Liver (tissue), 7 donors: ENCODE measurements at regions not wholly inside any gene's neighbourhood (a gene's known extent, or its start where the extent isn't known, plus 50 kb on each side); places are given as distances from the start of the nearest gene placed in this dataset.

ENCODE experiments used
- DNase-seq: peaks from one replicate; pipeline ENCODE4 v3.0.0-alpha.2; 2017; ENCODE audit warnings: low spot score
- H3K27ac ChIP-seq, 2 donors: one replicate each; pipeline ENCODE4 v1.7.0; 2013; ENCODE audit warnings: inconsistent platforms in 2 of 2, low read length in 2 of 2, control low read depth in 1 of 2, low read depth in 1 of 2, mild to moderate bottlenecking in 1 of 2
- H3K27me3 ChIP-seq, 4 donors: one replicate each; pipeline versions ENCODE4 v1.6.1 to v1.7.0; 2013; ENCODE audit warnings: low read length in 3 of 4, inconsistent platforms in 1 of 4, mild to moderate bottlenecking in 1 of 4, moderate library complexity in 1 of 4; ENCODE audit not compliant: control insufficient read depth in 4 of 4, insufficient read depth in 4 of 4
- H3K36me3 ChIP-seq, 4 donors: one replicate each; pipeline versions ENCODE4 v1.6.1 to v1.7.0; 2013; ENCODE audit warnings: low read length in 3 of 4, mild to moderate bottlenecking in 3 of 4, low read depth in 1 of 4, moderate library complexity in 1 of 4; ENCODE audit not compliant: control insufficient read depth in 4 of 4, insufficient read depth in 3 of 4
- H3K4me1 ChIP-seq, 4 donors: one replicate each; pipeline versions ENCODE4 v1.6.1 to v1.7.0; 2013; ENCODE audit warnings: low read length in 3 of 4, mild to moderate bottlenecking in 3 of 4, moderate library complexity in 1 of 4; ENCODE audit not compliant: control insufficient read depth in 4 of 4, insufficient read depth in 4 of 4
- H3K4me3 ChIP-seq, 3 donors: one replicate each; pipeline versions ENCODE4 v1.6.1 to v1.7.0; 2013; ENCODE audit warnings: low read length in 3 of 3, control low read depth in 1 of 3, low read depth in 1 of 3, mild to moderate bottlenecking in 1 of 3
- H3K9ac ChIP-seq, 2 donors: one replicate each; pipeline ENCODE4 v1.7.0; 2013; ENCODE audit warnings: low read length in 2 of 2, mild to moderate bottlenecking in 2 of 2, moderate library complexity in 2 of 2, control low read depth in 1 of 2, low read depth in 1 of 2
- H3K9me3 ChIP-seq, 4 donors: one replicate each; pipeline versions ENCODE4 v1.6.1 to v1.7.0; 2013; ENCODE audit warnings: low read length in 3 of 4; ENCODE audit not compliant: control insufficient read depth in 4 of 4
- ATF3 ChIP-seq: IDR thresholded peaks from 2 replicates; pipeline ENCODE4 v1.6.1; 2016; ENCODE audit warnings: antibody characterized with exemption
- FOXA1 ChIP-seq: IDR thresholded peaks from 2 replicates; pipeline ENCODE4 v1.6.1; 2016; ENCODE audit warnings: antibody characterized with exemption
- GABPA ChIP-seq, 2 donors: IDR thresholded peaks in 1 of 2; conservative IDR thresholded peaks in 1 of 2; 2 replicates each; pipeline ENCODE4 v1.6.1; 2016; ENCODE audit warnings: antibody characterized with exemption in 2 of 2, mild to moderate bottlenecking in 1 of 2, moderate library complexity in 1 of 2
- HNF4A ChIP-seq, 2 donors: conservative IDR thresholded peaks; 2 replicates each; pipeline ENCODE4 v1.6.1; 2016; ENCODE audit warnings: antibody characterized with exemption in 2 of 2, mild to moderate bottlenecking in 2 of 2
- HNF4G ChIP-seq: IDR thresholded peaks from 2 replicates; pipeline ENCODE4 v1.6.1; 2016; ENCODE audit warnings: antibody characterized with exemption
- JUND ChIP-seq, 2 donors: IDR thresholded peaks; 2 replicates each; pipeline ENCODE4 v1.6.1; 2016; ENCODE audit warnings: antibody characterized with exemption in 2 of 2
- RAD21 ChIP-seq, 2 donors: IDR thresholded peaks; 2 replicates each; pipeline ENCODE4 v1.6.1; 2016; ENCODE audit warnings: antibody characterized with exemption in 2 of 2, mild to moderate bottlenecking in 2 of 2
- REST ChIP-seq: IDR thresholded peaks from 2 replicates; pipeline ENCODE4 v1.6.1; 2016; ENCODE audit warnings: antibody characterized with exemption, mild to moderate bottlenecking
- RXRA ChIP-seq, 2 donors: IDR thresholded peaks; 2 replicates each; pipeline ENCODE4 v1.6.1; 2017 to 2018; ENCODE audit warnings: antibody characterized with exemption in 2 of 2, mild to moderate bottlenecking in 1 of 2
- TAF1 ChIP-seq: conservative IDR thresholded peaks from 2 replicates; pipeline ENCODE4 v1.6.1; 2016; ENCODE audit warnings: antibody characterized with exemption, mild to moderate bottlenecking
- YY1 ChIP-seq: IDR thresholded peaks from 2 replicates; pipeline ENCODE4 v1.6.1; 2016; ENCODE audit warnings: antibody characterized with exemption, mild to moderate bottlenecking
- ZBTB33 ChIP-seq: IDR thresholded peaks from 2 replicates; pipeline ENCODE4 v1.6.1; 2016; ENCODE audit warnings: antibody characterized with exemption
- WGBS: extraction: QIAGEN DNeasy Blood & Tissue Kit; methylation state at CpG from one replicate; pipeline ENCODE4 v1.1.7; 2013; 5-methylcytosine and 5-hydroxymethylcytosine counted together
- donor health status: healthy.
- donor health status: healthy.
- donor health status: healthy.
- donor health status: healthy.

GRCh38 chr2:48118895-48119294, 195.6 kb upstream of the FOXN2 start:
- no peak overlapping the region for H3K9ac ChIP-seq
- H3K36me3 ChIP-seq: no peaks in the 10 kb centered on the region
- no peak overlapping the region for H3K4me3 ChIP-seq
- no peaks in the 10 kb centered on the region for H3K27me3 ChIP-seq
- peaks cover 0 to 2% (median 0%) of the 10 kb centered on the region in 4 donors for H3K4me1 ChIP-seq
- TF ChIP-seq ATF3: no peak
- no peak for TF ChIP-seq HNF4A (conservative IDR thresholded peaks at IDR 0.05)
- no peak overlapping the region for H3K27ac ChIP-seq
- WGBS: 93% methylated on average over 6 of the region's 6 CpGs
- no peaks in the 10 kb centered on the region for H3K9me3 ChIP-seq
- no peak for DNase-seq

GRCh38 chr2:48120112-48120511, 194.4 kb upstream of the FOXN2 start:
- H3K27ac ChIP-seq: no peak overlapping the region
- no peaks in the 10 kb centered on the region for H3K27me3 ChIP-seq
- no peak overlapping the region for H3K4me3 ChIP-seq
- H3K9ac ChIP-seq: no peak overlapping the region
- TF ChIP-seq HNF4A (conservative IDR thresholded peaks at IDR 0.05) (peak; percentile 55 to 60), JUND (IDR thresholded peaks at IDR 0.05) (no peak), REST (no peak), RAD21 (IDR thresholded peaks at IDR 0.05) (no peak), RXRA (IDR thresholded peaks at IDR 0.05) (peak in 1 of 2 donors; percentile 8), TAF1 (no peak), GABPA (IDR thresholded peaks at IDR 0.05 in 1 of 2, conservative IDR thresholded peaks at IDR 0.05 in 1 of 2) (no peak)
- H3K9me3 ChIP-seq: no peaks in the 10 kb centered on the region
- no peak for DNase-seq
- H3K36me3 ChIP-seq: no peaks in the 10 kb centered on the region
- H3K4me1 ChIP-seq: peaks cover 0 to 2% (median 0%) of the 10 kb centered on the region in 4 donors
- 62% methylated on average over 3 of the region's 3 CpGs for WGBS

- no peak overlapping the region for H3K4me3 ChIP-seq
- TF ChIP-seq YY1 (no peak), TAF1 (no peak), HNF4G (no peak), RXRA (IDR thresholded peaks at IDR 0.05) (no peak), ZBTB33 (no peak), JUND (IDR thresholded peaks at IDR 0.05) (no peak), REST (no peak), FOXA1 (no peak), GABPA (IDR thresholded peaks at IDR 0.05 in 1 of 2, conservative IDR thresholded peaks at IDR 0.05 in 1 of 2) (no peak)
- no peaks in the 10 kb centered on the region for H3K27me3 ChIP-seq
- DNase-seq: no peak
- H3K9me3 ChIP-seq: no peaks in the 10 kb centered on the region
- 65% methylated on average over 1 of the region's 1 CpG for WGBS
- no peaks in the 10 kb centered on the region for H3K36me3 ChIP-seq
- H3K4me1 ChIP-seq: peaks cover 0 to 2% (median 0%) of the 10 kb centered on the region in 4 donors
- no peak overlapping the region for H3K27ac ChIP-seq
- no peak overlapping the region for H3K9ac ChIP-seq
These were observed 193.7 kb upstream of the FOXN2 start for GRCh38 chr2:48120759-48121242.
